CD14-positive monocyte (primary cell): ENCODE measurements at regions not wholly inside any gene's neighbourhood (a gene's known extent, or its start where the extent isn't known, plus 50 kb on each side); places are given as distances from the start of the nearest gene placed in this dataset.

Experiments
- DNase-seq, 3 donors: peaks; one replicate each; pipeline ENCODE4 v3.0.0-alpha.2; 2011 to 2022
- H2AFZ ChIP-seq: 2 replicates; pipeline ENCODE4 v1.6.0; 2012; ENCODE audit warnings: mild to moderate bottlenecking, low read depth, low read length, inconsistent platforms; ENCODE audit not compliant: insufficient read depth, poor library complexity, severe bottlenecking
- H3K27ac ChIP-seq, 2 donors: 1 replicate in 1 of 2; 2 replicates in 1 of 2; pipeline ENCODE4 v1.5.1; 2012 to 2013; ENCODE audit warnings: low read length in 2 of 2, control low read depth in 1 of 2, inconsistent platforms in 1 of 2, low read depth in 1 of 2, mild to moderate bottlenecking in 1 of 2
- H3K27me3 ChIP-seq, 2 donors: one replicate each; pipeline versions ENCODE4 v1.6.0 to v1.6.1; 2011 to 2013; ENCODE audit warnings: low read length in 2 of 2; ENCODE audit not compliant: control insufficient read depth in 2 of 2, insufficient read depth in 2 of 2
- H3K36me3 ChIP-seq, 2 donors: replicated peaks in 1 of 2; 1 replicate in 1 of 2; 2 replicates in 1 of 2; pipeline versions ENCODE4 v1.5.1 to v1.6.1; 2012 to 2013; ENCODE audit warnings: low read length in 2 of 2, control low read depth in 1 of 2, inconsistent platforms in 1 of 2, mild to moderate bottlenecking in 1 of 2; ENCODE audit not compliant: insufficient read depth in 2 of 2, control insufficient read depth in 1 of 2
- H3K4me1 ChIP-seq, 2 donors: 1 replicate in 1 of 2; 2 replicates in 1 of 2; pipeline versions ENCODE4 v1.5.1 to v1.6.1; 2012 to 2013; ENCODE audit warnings: low read length in 2 of 2, control low read depth in 1 of 2, inconsistent platforms in 1 of 2, mild to moderate bottlenecking in 1 of 2, moderate library complexity in 1 of 2; ENCODE audit not compliant: insufficient read depth in 2 of 2, control insufficient read depth in 1 of 2
- H3K4me2 ChIP-seq: replicated peaks from 2 replicates; pipeline ENCODE3; 2012; ENCODE audit warnings: low read length, moderate library complexity, mild to moderate bottlenecking; ENCODE audit not compliant: poor library complexity, severe bottlenecking; ENCODE audit errors: extremely low read depth
- H3K4me3 ChIP-seq, 3 experiments: fragments of 200-600 bp in 1 of 3; sonication (generic) in 1 of 3; replicated peaks in 1 of 3; 1 replicate in 2 of 3; 2 replicates in 1 of 3; pipeline ENCODE4 v1.5.1; 2011 to 2013; ENCODE audit warnings: low read length in 3 of 3, mild to moderate bottlenecking in 3 of 3, control low read depth in 2 of 3, low read depth in 2 of 3, inconsistent platforms in 1 of 3, moderate library complexity in 1 of 3
- H3K79me2 ChIP-seq: 2 replicates; pipeline ENCODE4 v1.6.0; 2012; ENCODE audit warnings: mild to moderate bottlenecking, control low read depth, inconsistent platforms, low read length, moderate library complexity; ENCODE audit not compliant: insufficient read depth
- H3K9ac ChIP-seq: 2 replicates; pipeline ENCODE4 v1.6.0; 2017; ENCODE audit warnings: low read length, mild to moderate bottlenecking; ENCODE audit not compliant: insufficient read depth, poor library complexity, severe bottlenecking
- H3K9me3 ChIP-seq, 2 donors: replicated peaks in 1 of 2; 1 replicate in 1 of 2; 2 replicates in 1 of 2; pipeline versions ENCODE4 v1.5.1 to v1.6.1; 2012 to 2013; ENCODE audit warnings: low read length in 2 of 2, control low read depth in 1 of 2; ENCODE audit not compliant: control insufficient read depth in 1 of 2, insufficient read depth in 1 of 2
- H4K20me1 ChIP-seq: 2 replicates; pipeline ENCODE4 v1.6.0; 2012; ENCODE audit warnings: mild to moderate bottlenecking, low read length, control low read depth, moderate library complexity; ENCODE audit not compliant: insufficient read depth
- H3K27ac Mint-ChIP-seq, 7 donors: one replicate each; pipeline ENCODE4 v1.8.0; 2020; ENCODE audit warnings: mild to moderate bottlenecking in 7 of 7, mixed read lengths in 7 of 7, moderate library complexity in 6 of 7, inconsistent platforms in 2 of 7
- H3K27me3 Mint-ChIP-seq, 3 donors: one replicate each; pipeline ENCODE4 v1.8.0; 2021 to 2022; ENCODE audit warnings: low read depth in 3 of 3, mild to moderate bottlenecking in 3 of 3, mixed read lengths in 3 of 3, moderate library complexity in 3 of 3, inconsistent platforms in 1 of 3
- H3K36me3 Mint-ChIP-seq, 2 donors: one replicate each; pipeline ENCODE4 v1.8.0; 2020; ENCODE audit warnings: mixed read lengths in 2 of 2, inconsistent platforms in 1 of 2, mild to moderate bottlenecking in 1 of 2
- H3K4me1 Mint-ChIP-seq: one replicate; pipeline ENCODE4 v1.8.0; 2020; ENCODE audit warnings: mild to moderate bottlenecking, mixed read lengths
- H3K4me3 Mint-ChIP-seq, 2 donors: one replicate each; pipeline ENCODE4 v1.8.0; 2020; ENCODE audit warnings: mild to moderate bottlenecking in 2 of 2, mixed read lengths in 2 of 2, moderate library complexity in 1 of 2
- H3K9me3 Mint-ChIP-seq, 7 donors: one replicate each; pipeline ENCODE4 v1.8.0; 2020 to 2022; ENCODE audit warnings: mixed read lengths in 7 of 7, mild to moderate bottlenecking in 6 of 7, moderate library complexity in 6 of 7, inconsistent platforms in 2 of 7
- CTCF ChIP-seq: fragments of 200-600 bp; IDR thresholded peaks from one replicate; pipeline ENCODE4 v1.8.0; 2022; ENCODE audit warnings: antibody characterized with exemption, mild to moderate bottlenecking
- WGBS: methylation state at CpG from one replicate; pipeline ENCODE4 v1.1.5; 2013; ENCODE audit warnings: missing lambda C conversion rate; ENCODE audit not compliant: insufficient coverage; 5-methylcytosine and 5-hydroxymethylcytosine counted together
- intact Hi-C, 2 donors: fragments of 100-400 bp; cut with micrococcal nuclease; formaldehyde crosslinking; loops; one replicate each; pipeline versions ENCODE4 v1.15.0 to v1.15.1; 2023

- H3K27me3 Mint-ChIP-seq, result no peaks in the 10 kb centered on the region
- no peaks in the 10 kb centered on the region for H3K36me3 Mint-ChIP-seq
- intact Hi-C loops, result no loop called here
- H3K9me3 Mint-ChIP-seq, result peaks cover 0 to 4% (median 0%) of the 10 kb centered on the region in 7 donors
- no peaks in the 10 kb centered on the region for H3K9me3 ChIP-seq
- no peaks in the 10 kb centered on the region for H3K27me3 ChIP-seq
- no peak overlapping the region for H3K4me3 Mint-ChIP-seq
- H3K36me3 ChIP-seq, result no peaks in the 10 kb centered on the region
- H3K4me1 ChIP-seq, result no peaks in the 10 kb centered on the region
- no peak overlapping the region for H3K4me2 ChIP-seq
- H3K79me2 ChIP-seq, result no peaks in the 10 kb centered on the region
- H3K27ac ChIP-seq, result no peak overlapping the region
- TF ChIP-seq CTCF, result no peak
- DNase-seq, result no peak
- no peaks in the 10 kb centered on the region for H4K20me1 ChIP-seq
- no peak overlapping the region for H3K9ac ChIP-seq
- H3K4me3 ChIP-seq, result no peak overlapping the region
- H3K4me1 Mint-ChIP-seq, result no peaks in the 10 kb centered on the region
- 67% methylated on average over 3 of the region's 5 CpGs for WGBS
- H2AFZ ChIP-seq, result no peak overlapping the region
- no peak overlapping the region for H3K27ac Mint-ChIP-seq
Observed at GRCh38 chr13:54633456-54633855, 1604.8 kb downstream of the OLFM4 start.

GRCh38 chr13:54636231-54636630, 1607.6 kb downstream of the OLFM4 start:
- H3K27me3 ChIP-seq, result no peaks in the 10 kb centered on the region
- no peak for DNase-seq
- no peak overlapping the region for H3K4me3 ChIP-seq
- 91% methylated on average over 1 of the region's 2 CpGs for WGBS
- H3K9me3 ChIP-seq, result no peaks in the 10 kb centered on the region
- Mint-ChIP-seq H3K4me3 (no peak overlapping the region), H3K9me3 (peaks cover 0 to 6% (median 0%) of the 10 kb centered on the region in 7 donors), H3K36me3 (no peaks in the 10 kb centered on the region), H3K27ac (no peak overlapping the region), H3K27me3 (no peaks in the 10 kb centered on the region), H3K4me1 (no peaks in the 10 kb centered on the region)
- intact Hi-C loops, result no loop called here
- H3K36me3 ChIP-seq, result no peaks in the 10 kb centered on the region
- no peak overlapping the region for H3K4me2 ChIP-seq
- no peaks in the 10 kb centered on the region for H3K4me1 ChIP-seq
- H3K79me2 ChIP-seq, result no peaks in the 10 kb centered on the region
- H4K20me1 ChIP-seq, result no peaks in the 10 kb centered on the region
- H3K9ac ChIP-seq, result no peak overlapping the region
- H3K27ac ChIP-seq, result no peak overlapping the region
- no peak overlapping the region for H2AFZ ChIP-seq
- TF ChIP-seq CTCF, result no peak
